HepG2 (cell line): ENCODE measurements at regions not wholly inside any gene's neighbourhood (a gene's known extent, or its start where the extent isn't known, plus 50 kb on each side); places are given as distances from the start of the nearest gene placed in this dataset.

ENCODE experiments used
- ATAC-seq: fragments of 200-7000 bp; cut with Tn5 transposase; 3 replicates; pipeline ENCODE4 v1.9.1; 2020; ENCODE audit warnings: mild to moderate bottlenecking, moderate library complexity
- BruUV-seq: library from RNA; stranded (reverse); fragments of 400-500 nt; replicated peaks from 2 replicates; lab custom pipeline; 2021; lab: Mats Ljungman, UMichigan
- CTCF ChIA-PET: fragments of 300-600 bp; formaldehyde crosslinking; extraction: SDS; loops from one replicate; lab custom pipeline; 2021; ENCODE audit warnings: low total read pairs, inconsistent platforms, low intra/inter-chr PET ratio; lab: Yijun Ruan, JAX
- POLR2A ChIA-PET: fragments of 350-600 bp; sonication (Branson Sonifier 250); formaldehyde crosslinking; loops from one replicate; lab custom pipeline; 2020; ENCODE audit warnings: antibody characterized with exemption, inconsistent platforms; lab: Yijun Ruan, JAX
- DNase-seq: peaks from one replicate; pipeline ENCODE4 v3.0.0-alpha.2; 2015; ENCODE audit warnings: low spot score
- FAIRE-seq: peaks from 3 replicates; lab custom pipeline; 2011; peaks lifted over from hg19 to GRCh38; lab: Jason Lieb, UNC
- H2AFZ ChIP-seq: one replicate; pipeline ENCODE4 v1.6.1; 2011; ENCODE audit warnings: low read length, inconsistent platforms
- H3K27ac ChIP-seq: fragments of 300-600 bp; 3 replicates; pipeline ENCODE4 v1.8.0; 2011; ENCODE audit warnings: mixed run types, mild to moderate bottlenecking, mixed read lengths, low read length, inconsistent platforms; ENCODE audit not compliant: insufficient read depth; ENCODE audit errors: extremely low read length
- H3K27me3 ChIP-seq, 2 experiments: fragments of 200-600 bp in 1 of 2; 2 replicates in 1 of 2; 3 replicates in 1 of 2; pipeline versions ENCODE4 v1.6.0 to v1.8.0; 2011; ENCODE audit warnings: low read length in 2 of 2, mild to moderate bottlenecking in 2 of 2, moderate library complexity in 2 of 2, inconsistent platforms in 1 of 2; ENCODE audit not compliant: insufficient read depth in 2 of 2, control insufficient read depth in 1 of 2
- H3K36me3 ChIP-seq, 2 experiments: fragments of 200-600 bp in 1 of 2; replicated peaks in 1 of 2; 2 replicates in 1 of 2; 3 replicates in 1 of 2; pipeline versions ENCODE4 v1.5.1 to v1.8.0; 2011; ENCODE audit warnings: low read length in 2 of 2, inconsistent platforms in 1 of 2; ENCODE audit not compliant: insufficient read depth in 2 of 2, control insufficient read depth in 1 of 2
- H3K4me1 ChIP-seq: 2 replicates; pipeline ENCODE4 v1.5.1; 2012; ENCODE audit warnings: low read length, inconsistent platforms; ENCODE audit not compliant: insufficient read depth
- H3K4me2 ChIP-seq: 2 replicates; pipeline ENCODE4 v1.6.0; 2011; ENCODE audit warnings: low read depth, low read length, inconsistent platforms
- H3K4me3 ChIP-seq, 3 experiments: fragments of 200-600 bp in 1 of 3; sonication (generic), shearing (Covaris generic) in 1 of 3; replicated peaks in 1 of 3; 2 replicates each; pipeline ENCODE4 v1.5.1; 2011 to 2016; ENCODE audit warnings: low read length in 3 of 3, inconsistent platforms in 2 of 3, low read depth in 2 of 3, mild to moderate bottlenecking in 2 of 3, control low read depth in 1 of 3, mixed read lengths in 1 of 3; ENCODE audit not compliant: insufficient read depth in 1 of 3
- H3K79me2 ChIP-seq: one replicate; pipeline ENCODE4 v1.6.1; 2011; ENCODE audit warnings: low read length, inconsistent platforms; ENCODE audit not compliant: insufficient read depth
- H3K9ac ChIP-seq: 2 replicates; pipeline ENCODE4 v1.6.0; 2011; ENCODE audit warnings: mild to moderate bottlenecking, low read depth, low read length, inconsistent platforms; ENCODE audit not compliant: insufficient read depth
- H3K9me3 ChIP-seq: 2 replicates; pipeline ENCODE4 v1.5.1; 2012; ENCODE audit warnings: mild to moderate bottlenecking, low read length
- H4K20me1 ChIP-seq: 2 replicates; pipeline ENCODE4 v1.6.0; 2011; ENCODE audit warnings: inconsistent platforms, mild to moderate bottlenecking, low read length, moderate library complexity; ENCODE audit not compliant: insufficient read depth
- BHLHE40 ChIP-seq: IDR thresholded peaks from 2 replicates; pipeline ENCODE4 v1.6.1; 2011; ENCODE audit warnings: low read length, improper control_type of control experiment
- KDM3A ChIP-seq: IDR thresholded peaks from 2 replicates; pipeline ENCODE4 v1.6.1; 2018; ENCODE audit warnings: low read depth, missing compliant biosample characterization
- MAF1 ChIP-seq: sonication (generic); formaldehyde crosslinking; IDR thresholded peaks from 2 replicates; pipeline ENCODE4 v1.5.0; 2020; ENCODE audit warnings: missing genetic modification reagents, borderline replicate concordance
- MXI1 ChIP-seq: IDR thresholded peaks from 3 replicates; pipeline ENCODE4 v1.6.1; 2012; ENCODE audit warnings: low read depth, low read length, inconsistent platforms, borderline replicate concordance
- NCOA2 ChIP-seq: sonication (generic); formaldehyde crosslinking; IDR thresholded peaks from 2 replicates; pipeline ENCODE4 v1.8.0; 2022; ENCODE audit warnings: inconsistent platforms
- POLR2A ChIP-seq, 2 experiments: IDR thresholded peaks; 2 replicates each; pipeline ENCODE4 v1.6.1; 2011; ENCODE audit warnings: low read depth in 2 of 2, low read length in 2 of 2, mild to moderate bottlenecking in 1 of 2, moderate library complexity in 1 of 2; ENCODE audit not compliant: insufficient read depth in 1 of 2
- PRPF4 ChIP-seq: fragments of 200-400 bp; formaldehyde crosslinking; IDR thresholded peaks from 2 replicates; pipeline ENCODE4 v1.6.1; 2016; ENCODE audit warnings: low read length, low read depth; ENCODE audit not compliant: poor library complexity, severe bottlenecking
- RBAK ChIP-seq: sonication (generic); formaldehyde crosslinking; IDR thresholded peaks from 2 replicates; pipeline ENCODE4 v1.5.1; 2020; ENCODE audit warnings: mild to moderate bottlenecking, missing genetic modification reagents
- RFXAP ChIP-seq: sonication (generic); formaldehyde crosslinking; IDR thresholded peaks from 2 replicates; pipeline ENCODE4 v1.4.0; 2020; ENCODE audit warnings: missing genetic modification reagents, borderline replicate concordance
- SAP130 ChIP-seq: IDR thresholded peaks from 2 replicates; pipeline ENCODE4 v1.6.1; 2016; ENCODE audit warnings: low read depth
- SCMH1 ChIP-seq: sonication (generic); formaldehyde crosslinking; IDR thresholded peaks from 2 replicates; pipeline ENCODE4 v1.9.0; 2021; ENCODE audit warnings: missing genetic modification reagents, mild to moderate bottlenecking, borderline replicate concordance
- SMAD1 ChIP-seq: sonication (generic); formaldehyde crosslinking; IDR thresholded peaks from 2 replicates; pipeline ENCODE4 v1.4.0; 2020; ENCODE audit warnings: missing genetic modification reagents, low read depth, mild to moderate bottlenecking, borderline replicate concordance
- SRY ChIP-seq: sonication (generic); formaldehyde crosslinking; IDR thresholded peaks from 2 replicates; pipeline ENCODE4 v1.8.0; 2022; ENCODE audit warnings: mild to moderate bottlenecking, missing genetic modification reagents
- SSRP1 ChIP-seq: IDR thresholded peaks from 2 replicates; pipeline ENCODE4 v1.6.1; 2016; ENCODE audit warnings: control low read depth
- ZNF34 ChIP-seq: sonication (generic); formaldehyde crosslinking; IDR thresholded peaks from 2 replicates; pipeline ENCODE4 v1.4.0; 2020; ENCODE audit warnings: mild to moderate bottlenecking, missing genetic modification reagents, borderline replicate concordance
- ZSCAN12 ChIP-seq: sonication (generic); formaldehyde crosslinking; IDR thresholded peaks from 2 replicates; pipeline ENCODE4 v1.9.0; 2021; ENCODE audit warnings: mild to moderate bottlenecking, missing genetic modification reagents
- WGBS: methylation state at CpG from one replicate; pipeline ENCODE4 v1.1.6; 2017; ENCODE audit warnings: low lambda C conversion rate; 5-methylcytosine and 5-hydroxymethylcytosine counted together
- in situ Hi-C: cut with HindIII; loops from 2 replicates; pipeline ENCODE4 v1.10.0; 2017; ENCODE audit warnings: low pct_unique_long_range_greater_than_20kb; ENCODE audit not compliant: extremely low pct_ligation_motif_present
- intact Hi-C: fragments of 100-400 bp; cut with micrococcal nuclease; formaldehyde crosslinking; loops from one replicate; pipeline ENCODE4 v1.10.0; 2022; ENCODE audit not compliant: unreplicated experiment
- TF ChIP-seq, protein P1 (sequence below): sonication (generic); formaldehyde crosslinking; IDR thresholded peaks from 2 replicates; pipeline ENCODE4 v1.5.0; 2020; ENCODE audit warnings: missing genetic modification reagents, mild to moderate bottlenecking, borderline replicate concordance
- TF ChIP-seq, protein P2 (sequence below): fragments of 450-650 bp; IDR thresholded peaks from 2 replicates; pipeline ENCODE4 v1.6.1; 2017

GRCh38 chr1:213751064-213751397 is 236.7 kb upstream of the PROX1 start:
- FAIRE-seq, result no peak
- BruUV-seq, result no TSS peak
- ChIA-PET CTCF (no interaction called here), POLR2A (no interaction called here)
- in situ Hi-C loops (no loop called here), intact Hi-C loops (no loop called here)
- Histone ChIP-seq H3K4me3 (no peak overlapping the region), H3K27ac (no peak overlapping the region), H3K4me1 (peaks cover 22% of the 10 kb centered on the region), H3K27me3 (no peaks in the 10 kb centered on the region), H2AFZ (no peak overlapping the region), H3K9ac (no peak overlapping the region), H3K36me3 (no peaks in the 10 kb centered on the region), H3K79me2 (no peaks in the 10 kb centered on the region), H3K4me2 (no peak overlapping the region), H3K9me3 (no peaks in the 10 kb centered on the region), H4K20me1 (no peaks in the 10 kb centered on the region)
- no peak for TF ChIP-seq ZNF34 (CRISPR knock-in tag)
- no peak for TF ChIP-seq SAP130
- TF ChIP-seq, protein P1, sequence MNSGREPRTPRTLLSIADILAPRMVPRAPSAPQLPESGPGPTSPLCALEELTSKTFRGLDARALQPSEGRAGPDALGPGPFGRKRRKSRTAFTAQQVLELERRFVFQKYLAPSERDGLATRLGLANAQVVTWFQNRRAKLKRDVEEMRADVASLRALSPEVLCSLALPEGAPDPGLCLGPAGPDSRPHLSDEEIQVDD (CRISPR knock-in tag), result no peak
- no peak for TF ChIP-seq ZSCAN12 (CRISPR knock-in tag)
- no peak for TF ChIP-seq SSRP1 (CRISPR knock-in tag)
- no peak for TF ChIP-seq PRPF4
- TF ChIP-seq SMAD1, result no peak
- TF ChIP-seq MXI1, result no peak
- no peak for TF ChIP-seq BHLHE40
- no peak for TF ChIP-seq KDM3A
- no peak for TF ChIP-seq POLR2A (IDR thresholded peaks at IDR 0.05; ENCODE audit: insufficient read depth in 1 of 2, low read depth in 2 of 2, low read length in 2 of 2)
- no peak for TF ChIP-seq SCMH1 (CRISPR knock-in tag)
- no peak for TF ChIP-seq RFXAP (CRISPR knock-in tag)
- TF ChIP-seq, protein P2, sequence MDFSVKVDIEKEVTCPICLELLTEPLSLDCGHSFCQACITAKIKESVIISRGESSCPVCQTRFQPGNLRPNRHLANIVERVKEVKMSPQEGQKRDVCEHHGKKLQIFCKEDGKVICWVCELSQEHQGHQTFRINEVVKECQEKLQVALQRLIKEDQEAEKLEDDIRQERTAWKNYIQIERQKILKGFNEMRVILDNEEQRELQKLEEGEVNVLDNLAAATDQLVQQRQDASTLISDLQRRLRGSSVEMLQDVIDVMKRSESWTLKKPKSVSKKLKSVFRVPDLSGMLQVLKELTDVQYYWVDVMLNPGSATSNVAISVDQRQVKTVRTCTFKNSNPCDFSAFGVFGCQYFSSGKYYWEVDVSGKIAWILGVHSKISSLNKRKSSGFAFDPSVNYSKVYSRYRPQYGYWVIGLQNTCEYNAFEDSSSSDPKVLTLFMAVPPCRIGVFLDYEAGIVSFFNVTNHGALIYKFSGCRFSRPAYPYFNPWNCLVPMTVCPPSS, result no peak
- TF ChIP-seq NCOA2, result no peak
- TF ChIP-seq RBAK (CRISPR knock-in tag), result no peak
- TF ChIP-seq SRY, result no peak
- no peak for TF ChIP-seq MAF1 (CRISPR knock-in tag)
- no peak for ATAC-seq
- DNase-seq, result no peak
- WGBS, result 90% methylated on average over 1 of the region's 1 CpG
